Vagina (tissue), 2 donors: ENCODE measurements at regions not wholly inside any gene's neighbourhood (a gene's known extent, or its start where the extent isn't known, plus 50 kb on each side); places are given as distances from the start of the nearest gene placed in this dataset.

ENCODE experiments used
- DNase-seq, 2 donors: peaks; one replicate each; pipeline ENCODE4 v3.0.0-alpha.2; 2017; ENCODE audit errors: extremely low spot score in 2 of 2
- H3K27ac ChIP-seq: fragments of 200-600 bp; sonication (generic); one replicate; pipeline ENCODE4 v1.5.1; 2019
- H3K27me3 ChIP-seq: fragments of 200-600 bp; sonication (generic); one replicate; pipeline ENCODE4 v1.5.1; 2019
- H3K36me3 ChIP-seq, 2 donors: fragments of 200-600 bp; sonication (generic); one replicate each; pipeline ENCODE4 v1.5.1; 2017 to 2019
- H3K4me1 ChIP-seq: fragments of 200-600 bp; sonication (generic); one replicate; pipeline ENCODE4 v1.5.1; 2019
- H3K4me3 ChIP-seq, 2 donors: fragments of 200-600 bp; sonication (generic); 1 replicate in 1 of 2; 2 replicates in 1 of 2; pipeline ENCODE4 v1.5.1; 2016 to 2019
- H3K9me3 ChIP-seq: fragments of 200-600 bp; sonication (generic); one replicate; pipeline ENCODE4 v1.5.1; 2019
- POLR2A ChIP-seq, 2 donors: fragments of 450-650 bp; IDR thresholded peaks; one replicate each; pipeline ENCODE4 v1.6.1; 2017; ENCODE audit warnings: antibody characterized with exemption in 2 of 2, mild to moderate bottlenecking in 2 of 2, moderate library complexity in 2 of 2
- POLR2AphosphoS5 ChIP-seq, 2 donors: sonication (generic); formaldehyde crosslinking; IDR thresholded peaks; one replicate each; pipeline ENCODE4 v1.9.0; 2017; ENCODE audit warnings: antibody characterized with exemption in 2 of 2, mild to moderate bottlenecking in 2 of 2, low read depth in 1 of 2; ENCODE audit not compliant: insufficient read depth in 1 of 2
- intact Hi-C: fragments of 100-400 bp; cut with DNase I; formaldehyde crosslinking; loops from one replicate; pipeline ENCODE4 v1.15.1; 2023
- TF ChIP-seq, protein P1 (sequence below), 3 experiments: fragments of 450-650 bp in 2 of 3; fragments of 200-600 bp in 1 of 3; sonication (generic) in 1 of 3; IDR thresholded peaks; one replicate each; pipeline ENCODE4 v1.5.1; 2017 to 2019; ENCODE audit warnings: antibody characterized with exemption in 3 of 3, mild to moderate bottlenecking in 2 of 3, moderate library complexity in 2 of 3

DNA sequence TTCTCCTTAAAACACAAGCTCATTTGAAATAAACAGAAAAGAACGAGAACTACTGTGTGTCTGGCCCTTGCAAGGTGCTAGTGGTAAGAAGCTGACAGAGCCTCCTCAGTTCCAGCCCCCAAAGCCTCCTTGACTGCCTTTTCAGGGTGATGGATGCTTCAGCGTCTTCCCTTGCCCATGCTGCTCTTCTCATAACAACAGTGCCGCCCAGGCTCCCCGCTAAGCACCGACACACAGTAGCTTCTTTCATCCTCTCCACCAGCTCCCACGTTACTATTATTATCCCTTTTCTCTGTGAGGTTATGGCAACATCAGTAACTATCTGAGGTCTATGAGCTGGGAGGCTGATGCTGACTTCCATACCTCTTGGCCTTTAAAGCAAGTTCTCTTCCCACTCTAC lies 418.6 kb downstream of the TSN start:
- TF ChIP-seq POLR2AphosphoS5 (IDR thresholded peaks at IDR 0.05; ENCODE audit: insufficient read depth in 1 of 2, low read depth in 1 of 2) (no peak), POLR2A (IDR thresholded peaks at IDR 0.05) (no peak)
- TF ChIP-seq, protein P1, sequence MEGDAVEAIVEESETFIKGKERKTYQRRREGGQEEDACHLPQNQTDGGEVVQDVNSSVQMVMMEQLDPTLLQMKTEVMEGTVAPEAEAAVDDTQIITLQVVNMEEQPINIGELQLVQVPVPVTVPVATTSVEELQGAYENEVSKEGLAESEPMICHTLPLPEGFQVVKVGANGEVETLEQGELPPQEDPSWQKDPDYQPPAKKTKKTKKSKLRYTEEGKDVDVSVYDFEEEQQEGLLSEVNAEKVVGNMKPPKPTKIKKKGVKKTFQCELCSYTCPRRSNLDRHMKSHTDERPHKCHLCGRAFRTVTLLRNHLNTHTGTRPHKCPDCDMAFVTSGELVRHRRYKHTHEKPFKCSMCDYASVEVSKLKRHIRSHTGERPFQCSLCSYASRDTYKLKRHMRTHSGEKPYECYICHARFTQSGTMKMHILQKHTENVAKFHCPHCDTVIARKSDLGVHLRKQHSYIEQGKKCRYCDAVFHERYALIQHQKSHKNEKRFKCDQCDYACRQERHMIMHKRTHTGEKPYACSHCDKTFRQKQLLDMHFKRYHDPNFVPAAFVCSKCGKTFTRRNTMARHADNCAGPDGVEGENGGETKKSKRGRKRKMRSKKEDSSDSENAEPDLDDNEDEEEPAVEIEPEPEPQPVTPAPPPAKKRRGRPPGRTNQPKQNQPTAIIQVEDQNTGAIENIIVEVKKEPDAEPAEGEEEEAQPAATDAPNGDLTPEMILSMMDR (IDR thresholded peaks at IDR 0.05), result no peak
- intact Hi-C loops, result no loop called here
- Histone ChIP-seq H3K4me3 (no peak overlapping the region), H3K36me3 (no peaks in the 10 kb centered on the region), H3K27ac (no peak overlapping the region), H3K27me3 (no peaks in the 10 kb centered on the region), H3K4me1 (no peaks in the 10 kb centered on the region), H3K9me3 (no peaks in the 10 kb centered on the region)
- DNase-seq, result no peak

DNA sequence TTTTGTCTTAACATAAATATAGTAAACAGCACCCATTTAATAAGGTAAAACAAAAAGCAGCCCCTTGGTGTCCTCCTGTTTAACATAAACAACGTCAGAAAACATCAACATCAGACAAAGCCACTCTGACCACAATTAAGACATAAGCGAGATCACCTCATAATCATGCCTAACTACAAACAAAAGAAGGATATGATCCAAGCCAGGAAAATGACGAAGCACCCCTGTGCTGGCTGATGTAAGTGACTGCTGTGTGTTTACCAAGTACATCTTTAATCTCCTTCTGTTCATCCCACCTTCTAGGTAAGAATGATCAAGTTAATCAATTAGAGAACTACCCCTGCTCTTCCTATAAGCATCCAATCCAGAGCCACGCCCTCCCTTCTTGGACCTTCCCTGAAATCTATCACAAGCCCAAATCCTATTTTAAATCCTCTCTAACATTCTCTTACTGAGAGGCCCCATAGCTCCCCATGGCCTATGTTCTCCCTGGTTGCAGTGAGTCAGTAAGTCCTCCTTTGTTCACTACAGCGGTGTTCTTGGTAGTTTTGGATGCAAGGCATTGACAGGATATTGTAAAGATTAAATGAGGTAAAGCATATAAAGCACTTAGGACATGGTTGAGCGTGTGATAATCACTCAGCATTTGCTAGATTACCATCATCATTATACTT lies 424.2 kb downstream of the TSN start:
- TF ChIP-seq, protein P1 (IDR thresholded peaks at IDR 0.05), result no peak
- TF ChIP-seq POLR2A (IDR thresholded peaks at IDR 0.05) (no peak), POLR2AphosphoS5 (IDR thresholded peaks at IDR 0.05; ENCODE audit: insufficient read depth in 1 of 2, low read depth in 1 of 2) (no peak)
- Histone ChIP-seq H3K36me3 (no peaks in the 10 kb centered on the region), H3K9me3 (no peaks in the 10 kb centered on the region), H3K4me1 (no peaks in the 10 kb centered on the region), H3K27ac (no peak overlapping the region), H3K4me3 (no peak overlapping the region), H3K27me3 (no peaks in the 10 kb centered on the region)
- no peak for DNase-seq
- intact Hi-C loops, result no loop called here

DNA sequence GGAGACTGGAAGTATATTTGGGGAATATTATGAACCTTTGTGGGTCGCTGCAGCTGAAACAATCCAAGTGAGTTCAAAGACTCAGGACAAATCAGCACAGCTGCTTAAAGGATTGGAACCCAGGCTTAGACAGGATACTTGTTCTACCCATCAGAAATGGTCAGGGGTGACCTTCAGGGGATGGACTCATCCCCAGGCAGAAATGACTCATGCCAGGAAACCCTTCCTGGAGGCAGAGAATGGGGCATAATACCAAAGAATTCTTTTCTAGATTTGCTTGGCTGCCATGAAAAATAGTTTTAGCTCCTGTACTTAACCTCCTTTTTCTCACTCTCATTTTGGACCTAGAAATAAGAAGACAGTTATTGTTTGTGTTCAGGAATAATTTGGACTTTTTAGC lies 425.5 kb downstream of the TSN start:
- intact Hi-C loops, result no loop called here
- H3K36me3 ChIP-seq, result no peaks in the 10 kb centered on the region
- H3K27me3 ChIP-seq, result no peaks in the 10 kb centered on the region
- H3K4me3 ChIP-seq, result no peak overlapping the region
- DNase-seq, result no peak
- TF ChIP-seq POLR2A (IDR thresholded peaks at IDR 0.05), result no peak
- no peaks in the 10 kb centered on the region for H3K9me3 ChIP-seq
- no peaks in the 10 kb centered on the region for H3K4me1 ChIP-seq
- no peak overlapping the region for H3K27ac ChIP-seq

DNA sequence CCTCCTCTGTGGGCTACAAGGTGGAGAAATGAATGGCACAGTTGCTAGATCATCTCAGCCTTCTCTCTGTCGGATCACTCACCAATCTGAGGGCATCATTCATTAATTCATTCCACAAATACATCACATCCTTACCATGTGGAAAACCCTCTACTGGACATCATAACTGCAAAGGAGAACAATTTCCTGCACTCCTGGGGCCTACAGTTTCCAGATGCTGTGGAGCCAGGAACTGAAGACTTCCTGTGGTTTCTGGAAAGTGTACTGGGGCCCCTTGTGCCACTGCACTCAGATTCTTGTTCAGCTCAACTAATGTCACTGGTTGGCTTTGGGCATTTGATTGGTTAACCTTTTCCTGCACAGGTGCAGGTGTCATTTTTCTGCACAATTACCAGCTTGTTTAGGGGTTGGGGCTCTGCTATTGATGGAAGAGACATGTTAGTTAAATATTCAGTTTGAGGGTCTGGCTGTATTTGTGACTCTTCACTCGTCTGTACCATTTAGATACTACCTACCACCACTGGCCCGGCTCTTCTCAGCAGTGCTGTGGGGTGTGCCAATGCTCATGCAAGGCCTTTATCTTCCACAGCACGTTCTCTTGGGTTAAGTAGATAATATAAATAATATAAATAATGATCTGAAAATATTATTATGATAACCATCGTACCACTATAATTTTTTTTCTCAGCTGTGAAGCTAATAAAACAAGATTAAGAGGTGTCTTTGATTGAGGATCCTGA lies 427.3 kb downstream of the TSN start:
- no peaks in the 10 kb centered on the region for H3K36me3 ChIP-seq
- H3K9me3 ChIP-seq, result no peaks in the 10 kb centered on the region
- no peaks in the 10 kb centered on the region for H3K4me1 ChIP-seq
- no peak for TF ChIP-seq POLR2A (IDR thresholded peaks at IDR 0.05)
- no peak for TF ChIP-seq POLR2AphosphoS5 (IDR thresholded peaks at IDR 0.05; ENCODE audit: insufficient read depth in 1 of 2, low read depth in 1 of 2)
- TF ChIP-seq, protein P1 (IDR thresholded peaks at IDR 0.05), result no peak
- H3K4me3 ChIP-seq, result no peak overlapping the region
- no peaks in the 10 kb centered on the region for H3K27me3 ChIP-seq
- H3K27ac ChIP-seq, result no peak overlapping the region
- intact Hi-C loops, result no loop called here
- DNase-seq, result no peak

DNA sequence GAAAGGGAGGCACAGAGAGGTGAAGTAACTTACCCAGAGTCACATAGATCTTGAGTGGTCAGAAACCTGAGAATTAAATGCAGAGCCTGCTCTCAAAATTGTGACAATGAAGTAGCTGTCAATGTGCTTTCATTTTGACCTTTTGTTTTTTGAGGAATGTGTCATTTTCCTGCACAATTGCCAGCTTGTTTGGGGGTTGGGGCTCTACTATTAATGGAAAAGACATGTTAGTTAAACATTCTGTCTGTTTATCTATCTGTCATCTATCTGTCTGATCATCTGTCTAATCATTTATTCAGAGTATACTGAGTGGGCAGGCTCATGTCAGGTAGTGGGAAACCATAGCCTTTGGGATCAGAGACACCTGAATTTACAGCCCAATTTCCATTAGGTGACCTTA lies 428.4 kb downstream of the TSN start:
- Histone ChIP-seq H3K4me1 (no peaks in the 10 kb centered on the region), H3K27me3 (no peaks in the 10 kb centered on the region), H3K27ac (no peak overlapping the region), H3K36me3 (no peaks in the 10 kb centered on the region), H3K4me3 (no peak overlapping the region), H3K9me3 (no peaks in the 10 kb centered on the region)
- intact Hi-C loops, result no loop called here
- TF ChIP-seq POLR2A (IDR thresholded peaks at IDR 0.05), result no peak
- TF ChIP-seq, protein P1 (IDR thresholded peaks at IDR 0.05), result no peak
- TF ChIP-seq POLR2AphosphoS5 (IDR thresholded peaks at IDR 0.05; ENCODE audit: insufficient read depth in 1 of 2, low read depth in 1 of 2), result no peak
- DNase-seq, result no peak
